ENCODE measurements at regions not wholly inside any gene's neighbourhood (a gene's known extent, or its start where the extent isn't known, plus 50 kb on each side); places are given as distances from the start of the nearest gene placed in this dataset.

DNA sequence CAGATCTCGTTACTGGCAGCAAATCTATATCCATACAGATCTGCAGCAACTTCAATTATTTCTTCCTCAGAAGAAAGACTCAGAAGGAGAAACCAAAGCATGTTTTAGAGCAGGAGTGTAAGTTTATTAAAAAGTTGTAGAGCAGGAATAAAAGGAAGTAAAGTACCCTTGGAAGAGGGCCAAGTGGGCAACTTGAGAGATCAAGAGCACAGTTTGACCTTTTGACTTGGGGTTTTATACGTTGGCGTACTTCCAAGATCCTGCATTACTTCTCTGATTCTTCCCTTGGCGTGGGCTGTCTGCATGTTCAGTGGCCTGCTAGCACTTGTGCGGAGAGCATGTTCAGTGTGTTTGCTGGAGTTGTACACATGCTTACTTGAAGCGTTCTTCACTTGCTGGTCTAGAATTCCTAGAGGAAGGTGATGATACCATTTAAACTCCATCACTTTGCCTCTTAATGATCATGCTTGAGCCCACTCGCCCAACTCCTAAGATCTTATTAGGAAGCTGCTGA lies 1114.7 kb upstream of the PABPC4L start:
- no peak for FAIRE-seq

DNA sequence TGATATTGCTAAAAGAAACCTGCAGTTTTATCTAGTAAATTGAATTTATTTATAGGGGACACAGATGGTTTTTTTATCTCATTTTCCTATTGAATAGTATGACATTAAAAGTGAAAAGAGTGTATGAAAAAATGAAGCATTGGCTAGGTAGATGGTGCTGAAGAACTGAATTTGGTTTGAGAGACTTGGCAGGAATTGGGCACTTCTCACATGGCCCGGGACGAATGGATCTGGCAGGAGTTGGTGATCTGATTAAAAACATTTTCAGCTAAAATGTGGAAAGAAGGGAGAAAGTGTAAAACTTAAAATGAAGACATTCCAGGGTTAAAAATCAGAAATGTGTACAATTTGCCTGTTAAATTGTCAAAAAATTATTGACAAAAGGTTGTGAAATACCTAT lies 1088.5 kb upstream of the PABPC4L start:
- no peak for FAIRE-seq

DNA sequence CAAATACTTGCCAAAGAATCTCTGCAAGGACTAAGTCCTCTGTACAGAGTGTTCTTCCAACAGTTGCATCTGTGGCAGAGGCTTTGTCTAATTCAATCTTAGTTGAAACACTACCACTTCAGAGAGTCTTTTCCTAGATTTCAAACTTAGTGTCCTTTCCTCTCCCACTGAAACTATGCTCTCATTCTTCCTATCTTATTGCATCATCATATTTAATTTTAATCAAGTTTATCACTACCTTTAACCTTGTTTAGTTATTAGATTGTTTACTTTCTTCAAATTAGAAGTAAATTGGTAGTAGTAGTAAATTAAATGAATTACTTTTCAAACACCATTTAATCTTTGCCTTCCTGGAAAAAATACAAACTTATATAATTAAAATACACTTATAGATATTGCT lies 1082.3 kb upstream of the PABPC4L start:
- no peak for FAIRE-seq

DNA sequence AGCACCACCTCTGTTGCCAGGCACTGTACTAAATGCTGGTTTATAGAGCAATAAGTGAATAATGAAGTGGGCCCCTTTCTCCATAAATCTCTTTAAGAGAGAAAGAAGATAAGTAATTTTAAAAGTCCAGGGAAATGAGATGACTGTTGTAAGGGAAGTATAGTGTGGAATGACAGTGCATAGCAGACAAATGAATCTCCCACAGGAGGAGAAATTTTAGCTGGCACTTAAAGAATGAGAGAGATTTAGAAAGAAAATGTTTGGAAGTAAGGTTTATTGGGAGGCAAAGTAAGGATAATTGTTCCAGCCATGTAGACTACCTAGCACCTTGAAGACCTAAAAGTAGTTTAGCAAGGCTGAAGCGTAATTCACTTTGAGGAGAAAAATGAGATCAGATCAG lies 1081.1 kb upstream of the PABPC4L start:
- no peak for FAIRE-seq

DNA sequence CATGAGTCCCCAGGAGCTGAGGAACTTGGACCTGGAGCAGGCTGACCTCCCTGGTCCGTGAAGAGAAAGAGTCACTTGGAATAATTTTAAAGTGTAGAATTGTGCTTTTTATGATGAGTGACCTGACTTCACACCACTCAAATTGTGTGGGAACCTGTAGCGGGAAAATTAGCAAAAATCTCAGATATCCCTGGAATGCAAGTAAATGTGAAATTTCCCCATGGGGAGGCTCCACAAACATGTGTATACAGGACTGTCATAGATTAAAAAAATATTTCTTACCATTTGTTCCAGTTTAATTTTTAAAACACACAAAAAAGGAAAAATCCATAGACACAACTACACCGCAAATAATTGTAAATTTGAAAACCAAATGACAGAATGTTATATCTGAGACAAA lies 1079.6 kb upstream of the PABPC4L start:
- FAIRE-seq = no peak

DNA sequence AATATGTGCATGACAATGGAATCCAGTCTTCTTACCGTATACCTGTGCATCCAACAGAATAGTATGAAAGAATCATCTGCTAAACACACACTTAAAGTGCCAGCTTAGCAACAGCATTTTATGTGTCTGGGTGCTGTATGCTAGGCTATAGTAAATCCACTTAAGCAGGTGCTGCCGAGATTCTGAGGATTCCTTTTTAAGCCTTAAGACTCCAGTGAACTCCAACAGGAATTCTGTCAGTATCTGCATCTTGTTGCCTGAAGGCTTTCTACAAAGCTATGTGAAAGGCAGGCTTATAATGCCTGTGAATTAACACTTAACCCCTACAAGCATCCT lies 1076.4 kb upstream of the PABPC4L start:
- no peak for FAIRE-seq

DNA sequence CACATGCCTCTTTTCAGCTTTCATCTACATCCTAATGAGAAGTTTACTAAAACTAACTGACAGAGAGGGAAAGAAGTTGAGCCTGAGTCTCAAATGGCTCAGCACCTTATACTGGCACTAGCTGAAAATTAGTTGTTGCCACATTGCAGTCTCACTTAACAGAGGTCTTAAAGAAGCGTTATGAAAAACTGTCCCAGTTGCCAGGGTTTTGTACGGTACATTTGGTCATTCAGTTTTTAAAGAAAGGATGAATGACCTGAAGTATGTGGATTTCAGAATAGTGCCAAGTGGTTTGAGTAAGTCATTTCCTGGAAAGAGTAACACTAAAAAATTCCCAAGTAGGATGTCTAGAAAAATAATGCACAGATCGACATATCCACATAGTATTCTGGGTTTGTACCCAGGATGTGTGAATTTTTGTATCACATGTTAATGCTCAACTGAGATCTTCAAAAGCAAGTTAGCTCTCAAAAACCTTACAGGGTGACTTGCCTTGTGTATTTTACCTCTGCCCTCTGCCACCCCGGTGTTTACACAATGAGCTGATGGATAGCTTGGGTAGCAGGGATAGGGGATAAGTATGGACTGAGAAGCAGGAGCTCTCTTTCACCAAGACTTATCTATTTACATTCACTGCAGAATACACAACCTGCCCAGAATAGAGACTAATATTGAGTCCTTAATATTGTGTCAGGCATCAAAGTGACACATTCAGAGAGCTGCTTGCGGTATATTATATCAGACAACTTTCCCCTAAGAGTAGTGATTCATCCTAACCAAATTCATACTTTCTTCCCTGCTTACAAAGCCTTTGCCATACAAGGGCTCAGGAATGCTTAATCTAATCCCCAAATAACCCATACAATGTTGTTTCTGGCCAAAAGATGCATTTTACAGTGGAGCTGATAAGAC lies 1075.7 kb upstream of the PABPC4L start:
- no peak for FAIRE-seq

DNA sequence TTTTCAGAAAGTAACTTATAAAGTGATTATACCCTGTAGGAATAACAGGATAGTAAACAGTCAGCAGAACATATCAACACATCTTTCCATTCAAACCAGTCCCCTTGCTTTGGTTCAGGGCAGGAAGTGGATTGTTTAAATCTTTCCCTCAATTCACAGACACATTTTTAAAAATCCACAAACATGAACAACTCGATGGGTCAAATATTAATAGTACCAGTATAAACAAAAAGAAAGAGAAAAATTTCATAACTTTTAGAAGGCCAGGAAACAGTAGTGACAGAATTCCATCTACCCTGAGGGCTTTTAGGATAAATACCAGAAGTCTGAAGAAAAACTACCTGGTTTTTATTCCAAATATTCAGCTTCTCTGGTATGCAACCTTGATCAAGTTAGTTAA lies 1072.8 kb upstream of the PABPC4L start:
- FAIRE-seq = no peak

DNA sequence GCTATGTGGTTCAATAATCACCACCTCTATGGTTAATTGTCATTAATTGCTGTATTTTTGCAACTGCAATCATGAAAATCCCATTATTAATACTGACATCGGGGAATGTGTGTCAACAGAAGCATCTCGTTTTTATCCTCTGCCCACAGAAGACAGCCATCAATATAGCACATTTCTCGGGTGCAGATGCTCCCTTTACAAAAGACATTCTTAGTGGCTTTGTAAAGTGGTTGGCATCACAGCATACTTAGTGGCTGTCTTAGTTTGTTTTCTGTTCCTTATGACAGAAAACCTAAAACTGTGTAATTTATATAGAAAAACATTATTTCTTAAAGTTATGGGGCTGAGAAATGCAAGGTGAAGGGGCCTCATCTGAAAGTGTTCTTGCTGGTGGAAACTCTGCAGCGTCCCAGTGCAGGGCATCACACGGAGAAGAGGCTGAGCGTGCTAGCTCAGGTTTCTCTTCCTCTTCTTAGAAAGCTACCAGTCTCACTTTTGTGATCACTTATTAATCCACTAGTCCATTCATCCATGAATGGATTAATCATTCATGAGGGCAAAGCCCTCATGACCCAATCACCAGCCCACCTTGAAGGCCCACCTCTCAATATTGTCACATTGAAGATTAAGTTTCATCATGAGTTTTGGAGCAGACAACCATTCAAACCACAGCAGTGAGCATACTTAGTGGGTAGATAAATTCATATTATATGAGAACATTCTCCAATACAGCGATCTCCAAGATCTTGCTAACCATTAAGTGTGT lies 1067.7 kb upstream of the PABPC4L start:
- FAIRE-seq = no peak

DNA sequence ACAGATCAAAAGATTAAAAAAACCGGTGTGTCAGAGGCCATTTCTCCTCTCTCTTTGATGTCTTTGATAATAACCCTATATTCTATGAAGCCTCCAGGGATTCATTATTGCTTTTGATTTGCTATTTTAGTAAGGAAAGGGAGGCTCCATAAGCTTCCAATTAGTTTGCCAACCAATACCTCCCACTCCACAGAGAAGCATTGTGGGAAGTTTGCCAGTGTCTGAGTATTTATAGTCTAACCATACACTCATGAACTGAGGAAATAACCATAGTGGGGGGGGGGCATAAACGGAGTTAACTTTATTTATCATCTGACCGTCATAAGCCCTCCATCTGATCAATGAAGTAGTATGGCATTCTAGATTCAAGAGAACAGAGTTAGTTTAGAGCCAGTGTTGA lies 1066.8 kb upstream of the PABPC4L start:
- no peak for FAIRE-seq

DNA sequence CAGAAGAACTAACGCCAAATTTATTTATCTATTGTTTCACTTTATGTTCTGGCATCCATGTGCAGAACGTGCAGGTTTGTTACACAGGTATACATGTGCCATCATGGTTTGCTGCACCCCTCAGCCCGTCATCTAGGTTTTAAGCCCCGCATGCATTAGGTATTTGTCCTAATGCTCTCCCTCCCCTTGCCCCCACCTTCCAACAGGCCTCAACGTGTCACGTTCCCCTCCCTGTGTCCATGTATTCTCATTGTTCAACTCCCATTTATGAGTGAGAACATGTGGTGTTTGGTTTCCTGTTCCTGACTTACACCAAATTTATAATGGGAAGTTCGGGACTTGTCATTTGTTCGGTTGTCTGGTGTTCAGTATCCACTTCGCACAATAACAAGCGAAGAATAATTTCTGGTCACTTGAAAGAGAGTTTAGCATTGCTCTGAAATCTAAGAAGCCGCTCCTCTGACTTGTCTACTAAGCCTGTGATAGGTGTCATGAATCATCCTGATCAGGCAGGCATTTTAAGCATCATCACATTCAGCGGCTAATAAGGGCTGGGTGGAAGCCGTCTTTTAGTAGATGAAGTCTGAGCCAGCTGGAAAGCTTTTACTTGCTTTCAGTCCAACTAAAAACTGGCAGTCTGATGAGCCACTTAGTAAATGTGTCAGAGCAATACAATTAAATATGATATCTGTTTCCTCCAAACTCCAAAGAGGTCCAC lies 1065.7 kb upstream of the PABPC4L start:
- no peak for FAIRE-seq

DNA sequence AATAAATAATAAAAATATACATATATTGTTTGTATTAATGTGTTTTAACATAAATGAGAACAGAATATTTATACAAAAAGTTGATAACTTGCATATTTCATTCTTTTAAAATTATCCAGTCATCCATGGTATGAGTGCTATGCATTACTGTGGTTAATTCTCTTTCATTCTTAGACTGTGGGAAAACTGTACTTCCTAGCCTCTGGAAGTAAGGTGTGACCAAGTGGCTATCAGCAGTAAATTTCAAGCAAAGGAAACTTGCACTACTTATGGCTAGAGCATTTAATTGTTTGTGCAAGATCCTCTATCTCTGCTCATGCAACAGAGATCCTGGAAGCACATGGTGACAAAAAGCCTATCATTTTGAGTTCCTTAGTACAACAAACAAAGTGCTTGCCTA lies 1054.5 kb upstream of the PABPC4L start:
- FAIRE-seq = no peak

DNA sequence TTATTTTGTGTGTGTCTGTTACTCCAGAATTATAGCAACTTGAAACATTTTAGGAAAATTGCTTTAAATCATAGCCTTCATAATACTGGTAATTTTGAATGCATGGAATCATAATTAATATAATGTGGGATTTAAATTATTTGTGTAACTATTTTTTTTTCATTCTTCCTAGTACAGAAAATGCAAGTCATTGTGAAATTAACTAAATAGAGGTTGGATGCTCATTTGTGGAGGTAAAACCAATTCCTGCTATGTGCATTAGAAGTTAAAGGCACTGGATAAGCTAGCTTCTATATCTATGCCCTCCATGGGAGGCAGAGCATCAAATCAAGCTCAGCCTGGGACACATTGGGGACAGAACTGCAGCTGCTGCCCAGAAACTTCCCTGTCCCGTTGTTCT lies 1048.5 kb upstream of the PABPC4L start:
- no peak for FAIRE-seq

DNA sequence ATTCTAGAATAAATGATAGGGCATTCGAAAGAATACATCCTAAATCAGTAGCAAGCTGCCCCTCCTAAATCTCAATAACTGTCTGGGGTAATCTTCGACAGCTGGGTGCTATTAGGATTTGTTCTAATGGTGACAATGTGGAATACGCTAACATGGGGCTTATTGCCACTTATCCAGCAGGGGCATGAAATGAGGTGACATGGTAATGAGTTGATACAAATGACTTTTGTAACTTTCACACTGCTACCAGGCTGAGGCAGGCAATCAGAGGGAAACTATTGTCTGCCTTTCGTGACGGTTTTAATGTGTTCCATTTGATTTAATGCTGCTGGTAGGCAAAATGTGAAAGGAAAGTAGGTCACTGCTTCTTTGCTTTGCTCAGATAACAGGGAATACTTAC lies 1047.4 kb upstream of the PABPC4L start:
- FAIRE-seq = no peak

DNA sequence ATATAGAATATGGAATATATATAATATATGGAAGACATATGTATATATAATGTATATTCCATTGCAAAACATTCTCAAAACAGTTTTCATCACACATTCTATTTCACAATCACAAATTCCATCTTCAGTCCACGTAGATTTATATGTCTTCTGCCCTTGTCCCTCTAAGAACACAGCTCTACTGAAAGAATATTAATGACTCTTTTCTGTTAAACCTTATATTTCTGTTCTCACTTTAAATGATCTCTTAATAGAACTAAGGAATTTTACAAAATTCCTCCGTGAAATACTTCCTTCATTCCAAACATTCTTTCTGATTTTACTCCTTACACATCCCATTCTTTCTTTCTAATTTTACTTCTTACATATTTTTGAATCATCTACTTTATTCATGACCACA lies 1043.1 kb upstream of the PABPC4L start:
- no peak for FAIRE-seq

DNA sequence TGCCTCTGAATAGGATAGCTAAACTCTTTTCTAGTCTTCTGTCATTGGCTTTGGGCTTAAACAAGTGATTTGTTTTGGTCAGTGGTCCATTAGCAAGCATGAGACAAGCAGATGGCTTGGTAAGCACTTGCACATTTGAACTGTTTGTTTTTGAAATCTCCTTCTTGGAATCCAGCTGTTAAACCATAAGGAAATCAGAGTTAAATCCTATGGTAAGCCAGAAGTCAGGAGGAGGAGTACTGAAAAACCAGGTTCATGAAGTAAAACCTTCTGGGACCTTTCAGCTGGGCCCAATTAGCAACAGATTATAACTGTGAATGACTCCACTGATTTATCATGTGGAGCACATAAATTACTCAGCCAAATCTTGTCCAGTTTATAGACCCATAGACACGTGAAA lies 1042.5 kb upstream of the PABPC4L start:
- no peak for FAIRE-seq

DNA sequence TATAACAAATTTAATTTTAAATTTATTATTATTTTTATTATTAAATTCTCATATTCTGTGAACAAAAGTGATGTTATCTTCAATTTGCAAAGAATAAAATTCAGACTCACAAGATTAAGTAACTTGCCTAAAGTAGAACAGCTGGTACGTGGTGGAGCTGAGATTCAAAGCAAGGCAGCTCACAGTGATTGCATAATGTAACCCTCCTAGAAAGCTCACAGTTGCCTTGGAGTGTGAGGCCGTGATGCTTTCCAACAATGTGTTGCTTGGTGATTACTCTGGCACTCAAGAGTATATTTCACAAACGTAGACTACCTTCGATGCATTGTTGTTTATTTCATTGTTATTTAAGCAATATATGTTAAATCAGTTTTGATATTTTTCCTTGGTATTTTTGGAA lies 1039.2 kb upstream of the PABPC4L start:
- no peak for FAIRE-seq

DNA sequence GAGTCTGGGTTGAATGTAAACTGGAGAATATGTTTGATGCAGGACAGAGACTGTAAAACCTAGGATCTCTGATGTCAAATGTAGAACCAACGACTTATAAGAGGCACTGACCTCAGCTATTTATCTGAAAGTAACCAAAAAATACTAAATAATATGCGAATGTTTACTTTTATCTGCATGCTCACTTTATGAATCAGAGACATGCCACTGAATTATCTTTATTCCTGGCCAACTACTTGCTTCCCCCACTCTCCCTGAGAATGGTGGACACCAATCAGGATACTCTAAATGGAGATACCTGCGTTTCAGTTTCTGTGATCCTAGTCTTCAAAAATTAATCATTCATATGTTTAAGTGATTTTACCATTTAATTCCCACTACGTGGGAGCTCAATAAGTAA lies 1038.4 kb upstream of the PABPC4L start:
- FAIRE-seq = no peak

DNA sequence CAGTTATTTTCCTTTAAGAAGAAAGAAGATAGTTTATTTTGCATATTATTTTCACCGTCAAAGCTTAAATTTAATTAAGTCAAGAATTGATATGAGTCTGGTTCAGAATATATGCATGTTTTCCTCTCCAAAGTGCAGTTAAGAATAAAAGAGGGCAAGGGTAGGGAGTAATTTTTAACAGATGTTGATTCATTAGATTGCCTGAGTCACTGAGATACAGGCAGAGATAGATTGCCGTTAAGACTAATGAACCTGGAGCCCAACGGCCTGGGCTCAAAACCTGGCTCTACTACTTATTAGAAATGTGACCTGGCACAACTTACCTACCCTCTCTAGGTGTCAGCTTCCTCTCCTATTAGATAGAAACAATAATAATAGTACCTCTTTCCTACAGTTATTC lies 1037.4 kb upstream of the PABPC4L start:
- no peak for FAIRE-seq

DNA sequence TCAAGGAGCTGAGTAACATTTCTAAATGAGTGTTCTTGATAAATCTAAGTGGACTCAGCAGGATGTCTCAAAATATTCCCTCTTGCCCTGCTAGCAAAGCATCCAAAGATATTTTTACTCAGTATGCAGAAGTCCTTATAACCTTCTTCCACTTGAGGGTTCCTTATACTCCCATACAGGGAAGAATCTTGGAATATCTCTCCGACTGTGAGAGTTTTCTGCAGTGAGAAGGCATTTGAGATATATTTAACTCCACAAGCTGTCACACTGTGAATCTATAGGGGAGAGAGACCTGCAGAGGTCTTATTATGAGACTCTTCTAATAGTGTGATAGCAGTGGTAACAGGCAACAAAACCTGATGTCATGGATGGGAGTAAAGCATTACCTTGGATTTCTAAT lies 1034.5 kb upstream of the PABPC4L start:
- FAIRE-seq = no peak

DNA sequence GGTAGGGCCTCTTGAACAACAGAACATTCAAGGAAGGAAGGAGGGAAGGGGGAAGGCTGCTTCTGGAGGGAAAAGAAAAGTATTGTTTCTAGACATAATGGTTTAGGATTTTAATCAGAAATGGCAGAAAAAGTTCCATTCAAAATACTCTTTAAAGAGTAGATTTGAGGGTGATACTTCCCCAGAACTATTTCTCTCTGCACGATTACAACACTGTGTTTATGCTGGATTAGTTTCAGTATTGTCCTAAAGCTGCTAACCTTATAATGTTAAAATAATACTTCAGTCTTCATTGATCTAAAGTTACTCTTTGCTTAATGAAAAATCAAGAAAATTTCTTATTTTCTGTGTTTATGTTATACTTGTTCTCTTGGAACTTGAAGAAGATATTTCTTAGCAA lies 1026.3 kb upstream of the PABPC4L start:
- FAIRE-seq = no peak

DNA sequence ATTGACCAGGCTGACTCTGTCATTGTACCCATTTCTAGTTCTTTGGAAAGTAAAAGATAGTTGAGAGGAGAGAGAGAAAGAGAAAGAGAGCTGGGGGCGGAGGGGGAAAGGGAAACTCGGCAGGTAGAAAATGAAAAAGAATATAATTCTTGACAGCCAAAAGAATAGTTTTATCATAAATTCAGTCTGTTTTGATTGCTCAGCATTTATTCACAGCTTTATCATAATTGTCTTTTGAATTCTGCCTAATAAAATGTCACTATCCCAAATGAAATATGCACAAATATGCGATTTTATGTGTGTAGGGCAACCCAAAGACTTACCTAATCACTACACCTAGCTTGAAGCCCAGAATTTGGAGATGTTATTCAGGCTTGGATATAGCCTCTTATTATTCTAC lies 1024.0 kb upstream of the PABPC4L start:
- FAIRE-seq = no peak

DNA sequence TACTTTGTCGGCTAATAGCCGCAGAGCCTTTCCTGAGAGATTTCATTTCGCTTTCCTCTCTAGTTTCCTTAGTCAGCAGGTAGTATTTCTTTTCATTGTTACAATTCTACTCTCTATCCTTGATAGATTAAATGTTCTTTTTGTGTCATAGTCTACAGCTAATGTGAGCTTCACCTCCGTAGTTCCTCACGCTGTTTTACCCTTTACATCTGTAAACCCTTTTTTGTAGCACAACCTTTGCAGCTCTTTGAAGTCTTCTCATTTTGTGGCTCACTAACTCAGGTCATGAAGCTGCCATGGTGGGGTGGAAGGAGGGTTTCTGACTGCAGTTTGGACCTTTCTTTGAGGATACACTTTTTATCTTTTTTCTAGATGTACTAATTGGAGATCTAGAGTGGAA lies 1008.8 kb upstream of the PABPC4L start:
- no peak for FAIRE-seq

DNA sequence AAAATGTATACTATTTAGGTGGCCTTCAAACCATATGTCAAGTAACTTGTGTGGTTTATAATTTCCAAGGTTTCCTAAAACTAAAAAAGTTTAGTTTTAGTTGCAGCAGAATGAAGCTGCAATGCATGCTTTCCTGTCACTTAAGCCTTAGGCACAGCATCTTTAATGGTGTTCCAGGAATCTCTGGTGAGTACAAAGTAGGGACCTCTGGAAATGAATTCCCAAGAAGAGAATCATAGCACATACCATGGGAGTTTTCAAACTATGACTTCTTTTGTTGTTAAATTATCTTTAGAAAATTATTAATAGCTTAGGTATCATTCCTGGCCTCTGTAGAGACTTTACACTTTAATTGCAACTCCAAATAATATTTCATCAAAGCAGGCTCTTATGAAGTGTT lies 1005.9 kb upstream of the PABPC4L start:
- FAIRE-seq = no peak
